ENCODE measurements at regions not wholly inside any gene's neighbourhood (a gene's known extent, or its start where the extent isn't known, plus 50 kb on each side); places are given as distances from the start of the nearest gene placed in this dataset.

DNA sequence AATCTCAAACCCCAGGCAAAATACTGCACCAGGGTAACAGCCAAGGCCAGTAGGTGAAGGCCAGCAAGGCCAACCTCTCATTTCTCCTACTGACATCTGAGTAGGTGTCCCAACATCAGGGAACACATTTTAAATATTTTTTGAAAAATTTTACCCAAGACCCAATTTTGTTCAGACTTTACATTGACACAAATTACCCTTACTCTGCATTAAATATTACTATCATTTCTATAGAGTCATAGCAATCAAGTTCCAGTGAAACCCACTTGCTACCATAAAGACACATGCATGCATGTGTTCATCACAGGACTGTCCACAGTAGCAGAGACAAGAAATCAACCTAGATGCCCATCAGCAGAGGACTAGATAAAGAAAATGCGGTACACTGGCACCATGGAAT, 99.9 kb downstream of the NRN1 start:
- TF ChIP-seq EZH2 (optimal IDR thresholded peaks at IDR 0.05; ENCODE audit: low read depth, low read length) (no peak), EZH2phosphoT487 (IDR thresholded peaks at IDR 0.05; ENCODE audit: low read length) (no peak)
- TF ChIP-seq, protein P1, sequence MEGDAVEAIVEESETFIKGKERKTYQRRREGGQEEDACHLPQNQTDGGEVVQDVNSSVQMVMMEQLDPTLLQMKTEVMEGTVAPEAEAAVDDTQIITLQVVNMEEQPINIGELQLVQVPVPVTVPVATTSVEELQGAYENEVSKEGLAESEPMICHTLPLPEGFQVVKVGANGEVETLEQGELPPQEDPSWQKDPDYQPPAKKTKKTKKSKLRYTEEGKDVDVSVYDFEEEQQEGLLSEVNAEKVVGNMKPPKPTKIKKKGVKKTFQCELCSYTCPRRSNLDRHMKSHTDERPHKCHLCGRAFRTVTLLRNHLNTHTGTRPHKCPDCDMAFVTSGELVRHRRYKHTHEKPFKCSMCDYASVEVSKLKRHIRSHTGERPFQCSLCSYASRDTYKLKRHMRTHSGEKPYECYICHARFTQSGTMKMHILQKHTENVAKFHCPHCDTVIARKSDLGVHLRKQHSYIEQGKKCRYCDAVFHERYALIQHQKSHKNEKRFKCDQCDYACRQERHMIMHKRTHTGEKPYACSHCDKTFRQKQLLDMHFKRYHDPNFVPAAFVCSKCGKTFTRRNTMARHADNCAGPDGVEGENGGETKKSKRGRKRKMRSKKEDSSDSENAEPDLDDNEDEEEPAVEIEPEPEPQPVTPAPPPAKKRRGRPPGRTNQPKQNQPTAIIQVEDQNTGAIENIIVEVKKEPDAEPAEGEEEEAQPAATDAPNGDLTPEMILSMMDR (IDR thresholded peaks at IDR 0.05; ENCODE audit: low read length): no peak
- no peaks in the 10 kb centered on the region for H3K9me2 ChIP-seq (replicated peaks; ENCODE audit: insufficient read depth, low read length)
- H3K4me2 ChIP-seq (ENCODE audit: low read depth, low read length): no peak overlapping the region
- no peaks in the 10 kb centered on the region for H3K9me3 ChIP-seq (replicated peaks; ENCODE audit: insufficient read depth, low read length)
- DNase-seq: no peak
- H3K27ac ChIP-seq (ENCODE audit: low read length): no peak overlapping the region
- no peak overlapping the region for H3K4me3 ChIP-seq (ENCODE audit: low read length)
- H3F3A ChIP-seq (ENCODE audit: insufficient read depth, low read length): no peaks in the 10 kb centered on the region
- no peaks in the 10 kb centered on the region for H4K20me1 ChIP-seq (ENCODE audit: insufficient read depth, low read length)
- H2AFZ ChIP-seq (ENCODE audit: low read length): no peak overlapping the region
- H3K4me1 ChIP-seq (ENCODE audit: low read length): no peaks in the 10 kb centered on the region
- no peaks in the 10 kb centered on the region for H3K79me2 ChIP-seq (ENCODE audit: low read length)
- no peaks in the 10 kb centered on the region for H3K27me3 ChIP-seq (replicated peaks; ENCODE audit: insufficient read depth, low read length)
- no peaks in the 10 kb centered on the region for H3K36me3 ChIP-seq (replicated peaks; ENCODE audit: insufficient read depth, low read length)
- H3K9ac ChIP-seq (ENCODE audit: low read length): no peak overlapping the region

DNA sequence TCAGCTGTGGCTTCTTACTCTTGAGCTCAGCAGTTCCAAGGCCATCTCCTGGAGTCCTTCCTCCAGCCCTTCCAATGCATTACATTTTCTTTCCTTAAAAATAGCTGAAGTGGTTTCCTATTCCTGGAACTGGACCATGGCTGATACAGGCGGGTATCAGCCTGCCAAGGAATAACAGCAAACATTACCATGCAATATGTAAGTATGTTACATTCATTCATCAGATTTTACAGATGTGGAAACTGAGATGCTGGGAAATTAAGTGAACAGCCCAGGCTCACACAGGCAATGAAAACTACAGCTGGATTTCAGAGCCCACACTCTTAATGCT, 100.4 kb downstream of the NRN1 start:
- Histone ChIP-seq H3K4me1 (ENCODE audit: low read length) (no peaks in the 10 kb centered on the region), H3K27ac (ENCODE audit: low read length) (no peak overlapping the region), H3K9me2 (replicated peaks; ENCODE audit: insufficient read depth, low read length) (no peaks in the 10 kb centered on the region), H3K4me3 (ENCODE audit: low read length) (no peak overlapping the region), H4K20me1 (ENCODE audit: insufficient read depth, low read length) (no peaks in the 10 kb centered on the region), H2AFZ (ENCODE audit: low read length) (no peak overlapping the region), H3K9ac (ENCODE audit: low read length) (no peak overlapping the region), H3F3A (ENCODE audit: insufficient read depth, low read length) (no peaks in the 10 kb centered on the region), H3K27me3 (replicated peaks; ENCODE audit: insufficient read depth, low read length) (no peaks in the 10 kb centered on the region), H3K79me2 (ENCODE audit: low read length) (no peaks in the 10 kb centered on the region), H3K9me3 (replicated peaks; ENCODE audit: insufficient read depth, low read length) (no peaks in the 10 kb centered on the region), H3K36me3 (replicated peaks; ENCODE audit: insufficient read depth, low read length) (no peaks in the 10 kb centered on the region), H3K4me2 (ENCODE audit: low read depth, low read length) (no peak overlapping the region)
- DNase-seq: no peak
- no peak for TF ChIP-seq EZH2 (optimal IDR thresholded peaks at IDR 0.05; ENCODE audit: low read depth, low read length)
- TF ChIP-seq, protein P1 (IDR thresholded peaks at IDR 0.05; ENCODE audit: low read length): no peak
- TF ChIP-seq EZH2phosphoT487 (IDR thresholded peaks at IDR 0.05; ENCODE audit: low read length): no peak

DNA sequence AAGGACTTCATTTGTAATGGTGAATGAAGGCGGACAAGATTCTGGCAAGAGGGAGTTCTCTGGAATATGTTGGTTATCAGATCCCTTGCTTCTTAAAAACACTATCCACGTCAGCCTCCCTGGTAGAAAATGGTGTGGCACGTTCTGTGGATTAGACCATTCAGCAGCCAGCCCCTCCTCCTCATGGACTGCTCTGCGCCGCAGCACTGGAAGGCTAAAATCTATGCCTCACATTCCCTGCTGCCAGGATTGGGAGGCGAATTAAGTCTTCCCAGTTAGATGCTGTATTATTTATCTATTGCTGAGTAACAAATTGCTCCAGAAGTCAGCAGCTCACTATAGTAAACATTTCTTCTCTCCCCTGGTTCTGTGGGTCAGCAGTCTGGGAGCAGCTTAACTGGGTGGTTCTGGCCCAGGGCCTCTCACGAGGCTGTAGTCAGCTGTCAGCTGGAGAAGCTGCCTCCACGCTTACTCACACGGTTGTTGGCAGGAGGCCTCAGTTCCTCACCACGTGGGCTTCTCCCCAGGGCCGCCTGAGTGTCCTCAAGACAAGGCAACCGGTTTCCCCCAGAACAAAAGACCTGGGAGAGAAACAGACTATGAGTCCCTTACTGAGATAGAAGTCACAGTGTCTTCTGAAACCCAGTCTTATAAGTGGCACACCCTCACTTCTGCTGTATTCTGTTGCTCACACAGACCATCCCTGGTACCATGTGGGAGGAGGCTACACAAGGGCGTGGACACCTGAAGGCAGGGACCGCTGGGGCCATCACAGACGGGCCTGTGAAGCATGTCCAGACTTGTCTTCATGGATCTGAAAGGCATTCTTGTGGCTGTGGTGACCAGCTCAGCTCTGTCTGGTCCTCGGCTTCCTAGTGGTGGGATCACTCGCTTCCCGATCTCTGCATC, 101.0 kb downstream of the NRN1 start:
- H3K36me3 ChIP-seq (replicated peaks; ENCODE audit: insufficient read depth, low read length): no peaks in the 10 kb centered on the region
- H3K9ac ChIP-seq (ENCODE audit: low read length): no peak overlapping the region
- H3K4me1 ChIP-seq (ENCODE audit: low read length): peaks cover under 1% of the 10 kb centered on the region; the same call in 1 of the 2 replicates
- no peak overlapping the region for H2AFZ ChIP-seq (ENCODE audit: low read length)
- no peaks in the 10 kb centered on the region for H4K20me1 ChIP-seq (ENCODE audit: insufficient read depth, low read length)
- H3K4me3 ChIP-seq (ENCODE audit: low read length): no peak overlapping the region
- no peaks in the 10 kb centered on the region for H3K9me3 ChIP-seq (replicated peaks; ENCODE audit: insufficient read depth, low read length)
- H3K27ac ChIP-seq (ENCODE audit: low read length): no peak overlapping the region
- DNase-seq: no peak
- H3K79me2 ChIP-seq (ENCODE audit: low read length): no peaks in the 10 kb centered on the region
- H3K27me3 ChIP-seq (replicated peaks; ENCODE audit: insufficient read depth, low read length): no peaks in the 10 kb centered on the region
- no peaks in the 10 kb centered on the region for H3K9me2 ChIP-seq (replicated peaks; ENCODE audit: insufficient read depth, low read length)
- H3K4me2 ChIP-seq (ENCODE audit: low read depth, low read length): no peak overlapping the region
- no peak for TF ChIP-seq EZH2 (optimal IDR thresholded peaks at IDR 0.05; ENCODE audit: low read depth, low read length)
- H3F3A ChIP-seq (ENCODE audit: insufficient read depth, low read length): no peaks in the 10 kb centered on the region

DNA sequence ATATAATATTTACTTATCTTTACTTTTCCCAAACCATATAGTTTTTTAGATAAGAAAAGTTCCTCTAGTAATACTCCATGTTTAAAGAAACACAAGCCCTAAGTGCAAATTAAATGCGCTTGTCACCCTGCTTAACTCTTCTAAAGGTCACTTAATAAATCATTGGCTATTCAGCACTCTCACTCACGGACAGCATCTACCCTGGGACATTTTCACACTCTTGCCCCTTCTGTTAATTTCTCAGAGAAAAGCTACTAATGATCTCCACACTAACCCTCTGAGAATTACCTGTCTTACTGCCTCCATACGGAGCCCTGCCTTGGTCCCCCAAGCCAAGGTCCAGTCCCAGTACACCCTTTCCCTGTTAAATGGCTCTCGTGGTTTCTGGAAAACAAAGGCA, 102.2 kb downstream of the NRN1 start:
- H3K4me2 ChIP-seq (ENCODE audit: low read depth, low read length): no peak overlapping the region
- H3K79me2 ChIP-seq (ENCODE audit: low read length): no peaks in the 10 kb centered on the region
- H3F3A ChIP-seq (ENCODE audit: insufficient read depth, low read length): peaks cover 4% of the 10 kb centered on the region
- H3K4me1 ChIP-seq (ENCODE audit: low read length): peaks cover 12% of the 10 kb centered on the region
- H3K9ac ChIP-seq (ENCODE audit: low read length): no peak overlapping the region
- no peak for DNase-seq
- no peaks in the 10 kb centered on the region for H3K27me3 ChIP-seq (replicated peaks; ENCODE audit: insufficient read depth, low read length)
- H3K4me3 ChIP-seq (ENCODE audit: low read length): no peak overlapping the region
- TF ChIP-seq EZH2phosphoT487 (IDR thresholded peaks at IDR 0.05; ENCODE audit: low read length) (no peak), EZH2 (optimal IDR thresholded peaks at IDR 0.05; ENCODE audit: low read depth, low read length) (no peak)
- TF ChIP-seq, protein P1 (IDR thresholded peaks at IDR 0.05; ENCODE audit: low read length): no peak
- no peak overlapping the region for H2AFZ ChIP-seq (ENCODE audit: low read length)
- no peaks in the 10 kb centered on the region for H3K9me2 ChIP-seq (replicated peaks; ENCODE audit: insufficient read depth, low read length)
- no peaks in the 10 kb centered on the region for H3K9me3 ChIP-seq (replicated peaks; ENCODE audit: insufficient read depth, low read length)
- H3K36me3 ChIP-seq (replicated peaks; ENCODE audit: insufficient read depth, low read length): no peaks in the 10 kb centered on the region
- no peak overlapping the region for H3K27ac ChIP-seq (ENCODE audit: low read length)
- H4K20me1 ChIP-seq (ENCODE audit: insufficient read depth, low read length): no peaks in the 10 kb centered on the region

Data from MM.1S (cell line).